ENCODE measurements at regions not wholly inside any gene's neighbourhood (a gene's known extent, or its start where the extent isn't known, plus 50 kb on each side); places are given as distances from the start of the nearest gene placed in this dataset.

- dilution Hi-C loops (cut with MboI; ENCODE audit: extremely low pct_ligation_motif_present, low sequenced_read_pairs) = no loop called here
- Histone ChIP-seq H3K36me3 (ENCODE audit: control insufficient read depth in 2 of 2, extremely low read depth in 1 of 2, insufficient read depth in 2 of 2, low read length in 2 of 2) (no peaks in the 10 kb centered on the region), H3K4me2 (ENCODE audit: control insufficient read depth, extremely low read depth, insufficient read depth, low read depth, low read length) (peak overlapping the region; percentile 25), H4K20me1 (ENCODE audit: control insufficient read depth, extremely low read depth, insufficient read depth, low read length) (no peaks in the 10 kb centered on the region), H3K27ac (ENCODE audit: control insufficient read depth, insufficient read depth, low read length) (no peak overlapping the region), H3K9me1 (ENCODE audit: control insufficient read depth, extremely low read depth, insufficient read depth, low read length) (no peaks in the 10 kb centered on the region), H3K4me3 (ENCODE audit: control insufficient read depth in 2 of 3, extremely low read depth in 1 of 3, insufficient read depth in 2 of 3, low read depth in 1 of 3, low read length in 3 of 3) (no peak overlapping the region), H3K9ac (ENCODE audit: control insufficient read depth, extremely low read depth, insufficient read depth, low read length) (no peak overlapping the region), H3K9me3 (ENCODE audit: control insufficient read depth, low read depth, low read length) (no peaks in the 10 kb centered on the region), H3K27me3 (ENCODE audit: control insufficient read depth, extremely low read depth, insufficient read depth, low read length) (no peaks in the 10 kb centered on the region), H2AFZ (ENCODE audit: control insufficient read depth, low read length) (peak overlapping the region; percentile 68), H3K4me1 (ENCODE audit: control insufficient read depth, extremely low read depth, insufficient read depth, low read length) (peaks cover 18% of the 10 kb centered on the region), H3K79me2 (ENCODE audit: control insufficient read depth, insufficient read depth, low read length) (no peaks in the 10 kb centered on the region)
- DNase-seq (ENCODE audit: low read depth, low spot score) (peak; percentile 2), FAIRE-seq (no peak)
- TF ChIP-seq EZH2 (IDR thresholded peaks at IDR 0.05; ENCODE audit: low read length) = no peak
- TF ChIP-seq CTCF (optimal IDR thresholded peaks at IDR 0.05 in 1 of 3, IDR thresholded peaks at IDR 0.05 in 1 of 3, conservative IDR thresholded peaks at IDR 0.05 in 1 of 3; ENCODE audit: extremely low read depth in 1 of 3, insufficient read depth in 2 of 3, low read length in 3 of 3) = no peak
Observed at GRCh38 chr15:94745371-94745770, 514.0 kb downstream of the MCTP2 start.

- dilution Hi-C loops (cut with MboI; ENCODE audit: extremely low pct_ligation_motif_present, low sequenced_read_pairs) = no loop called here
- no peak for FAIRE-seq
Observed at GRCh38 chr15:94747510-94747909, 516.1 kb downstream of the MCTP2 start.

More at GRCh38 chr15:94747510-94747909, 516.1 kb downstream of the MCTP2 start:
- Histone ChIP-seq H3K36me3 (ENCODE audit: control insufficient read depth in 2 of 2, extremely low read depth in 1 of 2, insufficient read depth in 2 of 2, low read length in 2 of 2) (no peaks in the 10 kb centered on the region), H2AFZ (ENCODE audit: control insufficient read depth, low read length) (no peak overlapping the region), H3K27ac (ENCODE audit: control insufficient read depth, insufficient read depth, low read length) (no peak overlapping the region), H3K9me3 (ENCODE audit: control insufficient read depth, low read depth, low read length) (no peaks in the 10 kb centered on the region), H4K20me1 (ENCODE audit: control insufficient read depth, extremely low read depth, insufficient read depth, low read length) (no peaks in the 10 kb centered on the region), H3K9me1 (ENCODE audit: control insufficient read depth, extremely low read depth, insufficient read depth, low read length) (no peaks in the 10 kb centered on the region), H3K9ac (ENCODE audit: control insufficient read depth, extremely low read depth, insufficient read depth, low read length) (no peak overlapping the region), H3K4me2 (ENCODE audit: control insufficient read depth, extremely low read depth, insufficient read depth, low read depth, low read length) (no peak overlapping the region), H3K4me3 (ENCODE audit: control insufficient read depth in 2 of 3, extremely low read depth in 1 of 3, insufficient read depth in 2 of 3, low read depth in 1 of 3, low read length in 3 of 3) (no peak overlapping the region), H3K27me3 (ENCODE audit: control insufficient read depth, extremely low read depth, insufficient read depth, low read length) (no peaks in the 10 kb centered on the region), H3K4me1 (ENCODE audit: control insufficient read depth, extremely low read depth, insufficient read depth, low read length) (peaks cover 18% of the 10 kb centered on the region), H3K79me2 (ENCODE audit: control insufficient read depth, insufficient read depth, low read length) (no peaks in the 10 kb centered on the region)
- TF ChIP-seq EZH2 (IDR thresholded peaks at IDR 0.05; ENCODE audit: low read length) = no peak
- no peak for TF ChIP-seq CTCF (optimal IDR thresholded peaks at IDR 0.05 in 1 of 3, IDR thresholded peaks at IDR 0.05 in 1 of 3, conservative IDR thresholded peaks at IDR 0.05 in 1 of 3; ENCODE audit: extremely low read depth in 1 of 3, insufficient read depth in 2 of 3, low read length in 3 of 3)
- no peak for DNase-seq (ENCODE audit: low read depth, low spot score)

Measured in keratinocyte (primary cell).